22Rv1 (cell line): ENCODE measurements at regions not wholly inside any gene's neighbourhood (a gene's known extent, or its start where the extent isn't known, plus 50 kb on each side); places are given as distances from the start of the nearest gene placed in this dataset.

Source experiments
- ZFX ChIP-seq: fragments of 450-650 bp; IDR thresholded peaks from 2 replicates; pipeline ENCODE4 v1.6.1; 2017; ENCODE audit warnings: antibody characterized with exemption, borderline replicate concordance
- TF ChIP-seq, protein P1 (sequence below): fragments of 450-650 bp; IDR thresholded peaks from 2 replicates; pipeline ENCODE4 v1.5.1; 2017; ENCODE audit warnings: mild to moderate bottlenecking

DNA sequence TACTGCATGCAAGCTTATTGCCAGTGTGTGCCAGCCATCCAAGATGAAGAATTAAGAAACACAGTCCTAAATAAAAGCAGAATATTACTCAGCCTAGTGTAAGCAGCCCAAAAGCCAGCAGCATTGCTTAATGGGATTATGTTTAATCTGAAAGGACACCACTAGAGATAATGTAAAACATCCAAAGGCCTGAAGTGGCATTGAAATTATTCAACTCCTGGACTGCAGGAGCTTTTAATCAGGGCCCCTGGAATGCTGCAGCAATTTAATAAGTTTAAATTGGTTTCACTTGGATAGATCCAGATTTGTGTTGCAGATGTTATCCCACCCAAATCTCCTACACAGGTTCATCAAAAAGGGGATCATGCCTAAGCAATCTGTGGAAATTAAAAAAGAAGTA lies 193.0 kb downstream of the C12orf50 start:
- TF ChIP-seq, protein P1, sequence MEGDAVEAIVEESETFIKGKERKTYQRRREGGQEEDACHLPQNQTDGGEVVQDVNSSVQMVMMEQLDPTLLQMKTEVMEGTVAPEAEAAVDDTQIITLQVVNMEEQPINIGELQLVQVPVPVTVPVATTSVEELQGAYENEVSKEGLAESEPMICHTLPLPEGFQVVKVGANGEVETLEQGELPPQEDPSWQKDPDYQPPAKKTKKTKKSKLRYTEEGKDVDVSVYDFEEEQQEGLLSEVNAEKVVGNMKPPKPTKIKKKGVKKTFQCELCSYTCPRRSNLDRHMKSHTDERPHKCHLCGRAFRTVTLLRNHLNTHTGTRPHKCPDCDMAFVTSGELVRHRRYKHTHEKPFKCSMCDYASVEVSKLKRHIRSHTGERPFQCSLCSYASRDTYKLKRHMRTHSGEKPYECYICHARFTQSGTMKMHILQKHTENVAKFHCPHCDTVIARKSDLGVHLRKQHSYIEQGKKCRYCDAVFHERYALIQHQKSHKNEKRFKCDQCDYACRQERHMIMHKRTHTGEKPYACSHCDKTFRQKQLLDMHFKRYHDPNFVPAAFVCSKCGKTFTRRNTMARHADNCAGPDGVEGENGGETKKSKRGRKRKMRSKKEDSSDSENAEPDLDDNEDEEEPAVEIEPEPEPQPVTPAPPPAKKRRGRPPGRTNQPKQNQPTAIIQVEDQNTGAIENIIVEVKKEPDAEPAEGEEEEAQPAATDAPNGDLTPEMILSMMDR: no peak
- no peak for TF ChIP-seq ZFX
